LNCaP clone FGC (cell line): ENCODE measurements at regions not wholly inside any gene's neighbourhood (a gene's known extent, or its start where the extent isn't known, plus 50 kb on each side); places are given as distances from the start of the nearest gene placed in this dataset.
"Not testable (repeated sequence)": the region's sequence is repeated elsewhere in the genome, so short reads cannot be mapped to it uniquely, and the experiment has no call there.

Experiments
- DNase-seq: peaks from one replicate; pipeline ENCODE4 v3.0.0-alpha.2; 2011; ENCODE audit warnings: low read depth
- H3K4me3 ChIP-seq: 2 replicates; pipeline ENCODE4 v1.5.1; 2011; ENCODE audit warnings: mild to moderate bottlenecking, low read depth, low read length, control low read depth
- TF ChIP-seq, protein P1 (sequence below): IDR thresholded peaks from 2 replicates; pipeline ENCODE4 v1.5.1; 2012; ENCODE audit warnings: mild to moderate bottlenecking; ENCODE audit not compliant: control insufficient read depth, insufficient read depth; ENCODE audit errors: extremely low read depth

DNA sequence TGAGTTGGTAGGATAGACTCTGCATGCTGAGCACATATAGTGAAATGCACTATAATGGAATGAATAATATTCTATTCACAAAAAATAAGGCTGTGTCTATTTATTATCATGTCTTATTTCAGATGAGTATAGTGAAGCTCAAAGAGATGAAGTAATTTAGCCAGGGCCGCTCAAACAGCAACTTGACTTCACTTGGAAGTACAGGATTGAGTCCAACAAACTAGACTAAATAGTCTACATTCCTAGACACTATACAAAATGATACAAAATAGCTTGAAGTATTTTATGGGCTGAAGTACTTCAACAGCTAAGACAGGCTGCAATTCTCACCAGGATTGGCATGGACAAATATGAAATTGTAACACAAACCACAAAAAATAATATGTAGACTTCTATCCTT, 144.5 kb upstream of the DST start:
- H3K4me3 ChIP-seq, result no peak overlapping the region
- TF ChIP-seq, protein P1, sequence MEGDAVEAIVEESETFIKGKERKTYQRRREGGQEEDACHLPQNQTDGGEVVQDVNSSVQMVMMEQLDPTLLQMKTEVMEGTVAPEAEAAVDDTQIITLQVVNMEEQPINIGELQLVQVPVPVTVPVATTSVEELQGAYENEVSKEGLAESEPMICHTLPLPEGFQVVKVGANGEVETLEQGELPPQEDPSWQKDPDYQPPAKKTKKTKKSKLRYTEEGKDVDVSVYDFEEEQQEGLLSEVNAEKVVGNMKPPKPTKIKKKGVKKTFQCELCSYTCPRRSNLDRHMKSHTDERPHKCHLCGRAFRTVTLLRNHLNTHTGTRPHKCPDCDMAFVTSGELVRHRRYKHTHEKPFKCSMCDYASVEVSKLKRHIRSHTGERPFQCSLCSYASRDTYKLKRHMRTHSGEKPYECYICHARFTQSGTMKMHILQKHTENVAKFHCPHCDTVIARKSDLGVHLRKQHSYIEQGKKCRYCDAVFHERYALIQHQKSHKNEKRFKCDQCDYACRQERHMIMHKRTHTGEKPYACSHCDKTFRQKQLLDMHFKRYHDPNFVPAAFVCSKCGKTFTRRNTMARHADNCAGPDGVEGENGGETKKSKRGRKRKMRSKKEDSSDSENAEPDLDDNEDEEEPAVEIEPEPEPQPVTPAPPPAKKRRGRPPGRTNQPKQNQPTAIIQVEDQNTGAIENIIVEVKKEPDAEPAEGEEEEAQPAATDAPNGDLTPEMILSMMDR, result no peak
- DNase-seq, result no peak

- DNase-seq, result no peak
Measured at GRCh38 chr6:56786256-56786655, 143.6 kb upstream of the DST start.

GRCh38 chr6:56785536-56785935, 142.8 kb upstream of the DST start:
- DNase-seq, result not testable (repeated sequence)

More at GRCh38 chr6:56786256-56786655, 143.6 kb upstream of the DST start:
- H3K4me3 ChIP-seq, result no peak overlapping the region
- TF ChIP-seq, protein P1, result no peak

GRCh38 chr6:56780109-56780508, 137.4 kb upstream of the DST start:
- DNase-seq, H3K4me3 ChIP-seq: not testable (repeated sequence)

More at GRCh38 chr6:56785536-56785935, 142.8 kb upstream of the DST start:
- H3K4me3 ChIP-seq, result peak overlapping the region; percentile 34

DNA sequence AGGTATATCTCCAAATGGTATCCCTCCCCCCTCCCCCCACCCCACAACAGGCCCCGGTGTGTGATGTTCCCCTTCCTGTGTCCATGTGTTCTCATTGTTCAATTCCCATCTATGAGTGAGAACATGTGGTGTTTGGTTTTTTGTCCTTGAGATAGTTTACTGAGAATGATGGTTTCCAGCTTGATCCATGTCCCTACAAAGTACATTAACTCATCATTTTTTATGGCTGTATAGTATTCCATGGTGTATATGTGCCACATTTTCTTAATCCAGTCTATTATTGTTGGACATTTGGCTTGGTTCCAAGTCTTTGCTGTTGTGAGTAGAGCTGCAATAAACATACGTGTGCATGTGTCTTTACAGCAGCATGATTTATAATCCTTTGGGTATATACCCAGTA, 135.8 kb upstream of the DST start:
- H3K4me3 ChIP-seq, result not testable (repeated sequence)

GRCh38 chr6:56775498-56776166, 132.9 kb upstream of the DST start:
- TF ChIP-seq, protein P1, result no peak
- DNase-seq, result no peak
- H3K4me3 ChIP-seq, result no peak overlapping the region

More for the DNA sequence above, 135.8 kb upstream of the DST start:
- not testable (repeated sequence) for DNase-seq

DNA sequence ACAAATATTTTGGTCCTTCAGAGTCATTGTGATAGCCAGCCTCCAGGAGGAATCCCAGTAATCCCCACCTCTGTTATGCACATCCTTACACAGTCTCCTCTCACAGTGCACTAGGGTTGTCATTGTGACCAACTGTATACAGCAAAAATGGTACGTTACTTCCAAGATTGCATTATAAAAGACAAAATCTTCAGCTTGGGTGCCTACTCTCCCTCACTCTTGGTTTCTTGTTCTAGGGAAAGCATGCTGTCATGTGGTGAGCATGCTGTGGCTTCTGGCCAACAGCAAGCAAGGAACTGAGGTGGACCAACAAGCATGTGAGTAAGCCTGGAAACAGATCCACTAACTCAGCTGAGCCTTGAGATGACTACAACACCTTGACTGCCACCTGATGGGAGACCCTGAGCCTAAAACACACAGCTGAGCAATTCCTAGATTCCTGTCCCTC, 130.1 kb upstream of the DST start:
- H3K4me3 ChIP-seq, result no peak overlapping the region
- no peak for DNase-seq
- TF ChIP-seq, protein P1, result no peak

- TF ChIP-seq, protein P1, result no peak
- no peak overlapping the region for H3K4me3 ChIP-seq
- DNase-seq, result no peak
Measured at GRCh38 chr6:56771929-56772607, 129.4 kb upstream of the DST start.
